ENCODE measurements at regions not wholly inside any gene's neighbourhood (a gene's known extent, or its start where the extent isn't known, plus 50 kb on each side); places are given as distances from the start of the nearest gene placed in this dataset.

DNA sequence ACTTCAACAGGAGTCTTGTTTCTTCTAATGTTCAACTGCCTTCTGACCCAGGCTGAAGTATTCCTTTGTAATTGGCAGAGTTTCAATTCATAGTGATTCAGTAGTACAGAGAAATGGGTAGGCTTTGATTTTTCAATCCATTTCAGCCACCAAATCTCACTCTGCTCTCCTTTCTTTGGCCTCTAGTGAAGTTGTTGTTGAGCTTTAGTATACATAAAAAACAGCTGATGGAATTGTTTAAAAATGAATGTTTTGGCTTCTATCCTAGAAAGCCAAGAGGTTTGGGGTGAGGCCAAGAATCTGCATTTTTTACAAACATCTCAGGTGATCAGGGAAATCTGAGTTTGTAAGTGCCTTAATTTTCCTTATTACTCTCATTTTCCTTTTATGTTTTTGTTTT, 182.9 kb upstream of the MAP1B start (continued):
- TF ChIP-seq, protein P1, sequence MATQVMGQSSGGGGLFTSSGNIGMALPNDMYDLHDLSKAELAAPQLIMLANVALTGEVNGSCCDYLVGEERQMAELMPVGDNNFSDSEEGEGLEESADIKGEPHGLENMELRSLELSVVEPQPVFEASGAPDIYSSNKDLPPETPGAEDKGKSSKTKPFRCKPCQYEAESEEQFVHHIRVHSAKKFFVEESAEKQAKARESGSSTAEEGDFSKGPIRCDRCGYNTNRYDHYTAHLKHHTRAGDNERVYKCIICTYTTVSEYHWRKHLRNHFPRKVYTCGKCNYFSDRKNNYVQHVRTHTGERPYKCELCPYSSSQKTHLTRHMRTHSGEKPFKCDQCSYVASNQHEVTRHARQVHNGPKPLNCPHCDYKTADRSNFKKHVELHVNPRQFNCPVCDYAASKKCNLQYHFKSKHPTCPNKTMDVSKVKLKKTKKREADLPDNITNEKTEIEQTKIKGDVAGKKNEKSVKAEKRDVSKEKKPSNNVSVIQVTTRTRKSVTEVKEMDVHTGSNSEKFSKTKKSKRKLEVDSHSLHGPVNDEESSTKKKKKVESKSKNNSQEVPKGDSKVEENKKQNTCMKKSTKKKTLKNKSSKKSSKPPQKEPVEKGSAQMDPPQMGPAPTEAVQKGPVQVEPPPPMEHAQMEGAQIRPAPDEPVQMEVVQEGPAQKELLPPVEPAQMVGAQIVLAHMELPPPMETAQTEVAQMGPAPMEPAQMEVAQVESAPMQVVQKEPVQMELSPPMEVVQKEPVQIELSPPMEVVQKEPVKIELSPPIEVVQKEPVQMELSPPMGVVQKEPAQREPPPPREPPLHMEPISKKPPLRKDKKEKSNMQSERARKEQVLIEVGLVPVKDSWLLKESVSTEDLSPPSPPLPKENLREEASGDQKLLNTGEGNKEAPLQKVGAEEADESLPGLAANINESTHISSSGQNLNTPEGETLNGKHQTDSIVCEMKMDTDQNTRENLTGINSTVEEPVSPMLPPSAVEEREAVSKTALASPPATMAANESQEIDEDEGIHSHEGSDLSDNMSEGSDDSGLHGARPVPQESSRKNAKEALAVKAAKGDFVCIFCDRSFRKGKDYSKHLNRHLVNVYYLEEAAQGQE (IDR thresholded peaks at IDR 0.05) = no peak
- TF ChIP-seq NR2F2 (IDR thresholded peaks at IDR 0.05) = no peak
- no peak for TF ChIP-seq YY1 (IDR thresholded peaks at IDR 0.05)
- TF ChIP-seq JUND (IDR thresholded peaks at IDR 0.05) = no peak

DNA sequence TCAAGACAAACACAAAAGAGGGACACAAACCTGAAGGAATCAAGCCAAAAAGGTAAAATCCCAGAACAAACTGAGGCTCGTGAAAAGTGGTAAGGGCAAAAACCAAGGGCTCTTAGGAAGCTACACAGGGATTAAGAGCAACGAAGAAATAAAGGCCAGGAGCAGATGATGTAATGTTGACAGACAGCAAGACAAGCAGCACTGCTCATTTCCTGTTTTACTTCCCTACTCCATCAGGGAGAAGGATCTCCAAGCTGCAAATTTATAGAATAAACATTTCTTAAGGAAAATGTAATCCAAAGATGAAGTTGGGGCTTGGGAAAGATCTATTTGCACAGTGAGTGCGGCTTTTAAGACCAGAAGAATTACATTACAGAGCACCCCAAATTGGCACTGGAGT, 182.3 kb upstream of the MAP1B start:
- Histone ChIP-seq H3K36me3 (ENCODE audit: control insufficient read depth in 4 of 4, insufficient read depth in 3 of 4, low read depth in 1 of 4, low read length in 3 of 4) (no peaks in the 10 kb centered on the region), H3K4me3 (ENCODE audit: low read depth in 1 of 3, low read length in 3 of 3) (no peak overlapping the region), H3K9ac (ENCODE audit: low read depth in 1 of 2, low read length in 2 of 2) (no peak overlapping the region), H3K9me3 (ENCODE audit: control insufficient read depth in 4 of 4, low read length in 3 of 4) (peaks cover 0 to 8% (median 3%) of the 10 kb centered on the region in 4 donors), H3K4me1 (ENCODE audit: control insufficient read depth in 4 of 4, insufficient read depth in 4 of 4, low read length in 3 of 4) (no peaks in the 10 kb centered on the region), H3K27ac (ENCODE audit: low read depth in 1 of 2, low read length in 2 of 2) (no peak overlapping the region), H3K27me3 (ENCODE audit: control insufficient read depth in 4 of 4, insufficient read depth in 4 of 4, low read length in 3 of 4) (no peaks in the 10 kb centered on the region)
- TF ChIP-seq, protein P1 (IDR thresholded peaks at IDR 0.05) = no peak
- TF ChIP-seq TAF1 (conservative IDR thresholded peaks at IDR 0.05) (no peak), EGR1 (IDR thresholded peaks at IDR 0.05; ENCODE audit: low read depth in 2 of 2) (no peak), RXRA (IDR thresholded peaks at IDR 0.05) (no peak), SP1 (IDR thresholded peaks at IDR 0.05) (no peak), YY1 (IDR thresholded peaks at IDR 0.05) (no peak), HNF4G (IDR thresholded peaks at IDR 0.05) (no peak), RAD21 (IDR thresholded peaks at IDR 0.05) (no peak), HNF4A (conservative IDR thresholded peaks at IDR 0.05) (no peak), JUND (IDR thresholded peaks at IDR 0.05) (no peak), NR2F2 (IDR thresholded peaks at IDR 0.05) (no peak), FOXA1 (IDR thresholded peaks at IDR 0.05) (no peak), ZBTB33 (IDR thresholded peaks at IDR 0.05) (no peak)
- TF ChIP-seq, protein P2, sequence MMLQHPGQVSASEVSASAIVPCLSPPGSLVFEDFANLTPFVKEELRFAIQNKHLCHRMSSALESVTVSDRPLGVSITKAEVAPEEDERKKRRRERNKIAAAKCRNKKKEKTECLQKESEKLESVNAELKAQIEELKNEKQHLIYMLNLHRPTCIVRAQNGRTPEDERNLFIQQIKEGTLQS (IDR thresholded peaks at IDR 0.05) = no peak
- no peak for DNase-seq (ENCODE audit: low spot score)
- WGBS = 44% methylated on average over 3 of the region's 3 CpGs
